Ectodermal cell (in vitro differentiated cells): ENCODE measurements at regions not wholly inside any gene's neighbourhood (a gene's known extent, or its start where the extent isn't known, plus 50 kb on each side); places are given as distances from the start of the nearest gene placed in this dataset.

Experiments
- H3K27ac ChIP-seq: 2 replicates; pipeline ENCODE4 v1.7.0; 2013; ENCODE audit warnings: mild to moderate bottlenecking, low read depth, low read length; ENCODE audit not compliant: insufficient read depth, poor library complexity, severe bottlenecking
- H3K27me3 ChIP-seq: 2 replicates; pipeline ENCODE4 v1.7.0; 2013; ENCODE audit warnings: mild to moderate bottlenecking, low read length; ENCODE audit not compliant: insufficient read depth, control insufficient read depth, poor library complexity, severe bottlenecking
- H3K36me3 ChIP-seq: one replicate; pipeline ENCODE4 v1.7.0; 2013; ENCODE audit warnings: low read length; ENCODE audit not compliant: control insufficient read depth, insufficient read depth
- H3K4me1 ChIP-seq: one replicate; pipeline ENCODE4 v1.7.0; 2013; ENCODE audit warnings: low read length; ENCODE audit not compliant: control insufficient read depth, insufficient read depth
- H3K4me3 ChIP-seq: 2 replicates; pipeline ENCODE4 v1.7.0; 2013; ENCODE audit warnings: low read depth, low read length, control low read depth; ENCODE audit not compliant: insufficient read depth
- H3K9me3 ChIP-seq: 2 replicates; pipeline ENCODE4 v1.7.0; 2013; ENCODE audit warnings: mild to moderate bottlenecking, low read length, moderate library complexity; ENCODE audit not compliant: control insufficient read depth
- WGBS, 2 experiments: methylation state at CpG; one replicate each; pipeline ENCODE4 v1.1.7; 2013; ENCODE audit warnings: missing lambda C conversion rate in 2 of 2; 5-methylcytosine and 5-hydroxymethylcytosine counted together

GRCh38 chr6:170066679-170067078, 224.2 kb downstream of the DLL1 start:
- Histone ChIP-seq H3K9me3 (peaks cover 2% of the 10 kb centered on the region), H3K4me3 (no peak overlapping the region), H3K27ac (no peak overlapping the region), H3K27me3 (no peaks in the 10 kb centered on the region), H3K36me3 (no peaks in the 10 kb centered on the region), H3K4me1 (peaks cover 17% of the 10 kb centered on the region)
- 78 to 81% methylated on average over 8 of the region's 8 CpGs for WGBS, 2 experiments

GRCh38 chr6:170063851-170064602, 226.9 kb downstream of the DLL1 start:
- H3K27me3 ChIP-seq, result no peaks in the 10 kb centered on the region
- no peak overlapping the region for H3K4me3 ChIP-seq
- H3K9me3 ChIP-seq, result no peaks in the 10 kb centered on the region
- H3K27ac ChIP-seq, result no peak overlapping the region
- H3K36me3 ChIP-seq, result no peaks in the 10 kb centered on the region
- peaks cover 17% of the 10 kb centered on the region for H3K4me1 ChIP-seq
- 68 to 69% methylated on average over 16 of the region's 16 CpGs for WGBS, 2 experiments

- Histone ChIP-seq H3K27me3 (no peaks in the 10 kb centered on the region), H3K36me3 (no peaks in the 10 kb centered on the region), H3K9me3 (no peaks in the 10 kb centered on the region), H3K27ac (no peak overlapping the region), H3K4me1 (peaks cover 17% of the 10 kb centered on the region), H3K4me3 (no peak overlapping the region)
- WGBS, 2 experiments, result 81 to 82% methylated on average over 16 of the region's 16 CpGs
These were observed 227.4 kb downstream of the DLL1 start for GRCh38 chr6:170063431-170063830.

GRCh38 chr6:170062915-170063241, 228.0 kb downstream of the DLL1 start:
- Histone ChIP-seq H3K4me1 (peaks cover 16% of the 10 kb centered on the region), H3K9me3 (no peaks in the 10 kb centered on the region), H3K27ac (no peak overlapping the region), H3K4me3 (no peak overlapping the region), H3K27me3 (no peaks in the 10 kb centered on the region), H3K36me3 (no peaks in the 10 kb centered on the region)
- WGBS, 2 experiments, result 91 to 92% methylated on average over 12 of the region's 12 CpGs

GRCh38 chr6:170062209-170062914, 228.5 kb downstream of the DLL1 start:
- no peaks in the 10 kb centered on the region for H3K36me3 ChIP-seq
- H3K9me3 ChIP-seq, result no peaks in the 10 kb centered on the region
- 88 to 91% methylated on average over 15 of the region's 15 CpGs for WGBS, 2 experiments
- no peak overlapping the region for H3K27ac ChIP-seq
- H3K27me3 ChIP-seq, result no peaks in the 10 kb centered on the region
- no peak overlapping the region for H3K4me3 ChIP-seq
- peaks cover 11% of the 10 kb centered on the region for H3K4me1 ChIP-seq

GRCh38 chr6:170058878-170059485, 231.9 kb downstream of the DLL1 start:
- Histone ChIP-seq H3K27me3 (no peaks in the 10 kb centered on the region), H3K4me1 (peaks cover 3% of the 10 kb centered on the region), H3K9me3 (no peaks in the 10 kb centered on the region), H3K4me3 (no peak overlapping the region), H3K36me3 (no peaks in the 10 kb centered on the region), H3K27ac (no peak overlapping the region)
- 94 to 95% methylated on average over 22 of the region's 22 CpGs for WGBS, 2 experiments

- H3K4me3 ChIP-seq, result no peak overlapping the region
- H3K4me1 ChIP-seq, result no peaks in the 10 kb centered on the region
- H3K27me3 ChIP-seq, result no peaks in the 10 kb centered on the region
- 92 to 93% methylated on average over 40 of the region's 40 CpGs for WGBS, 2 experiments
- H3K36me3 ChIP-seq, result no peaks in the 10 kb centered on the region
- H3K9me3 ChIP-seq, result no peaks in the 10 kb centered on the region
- no peak overlapping the region for H3K27ac ChIP-seq
These were observed 232.7 kb downstream of the DLL1 start for GRCh38 chr6:170057961-170058877.

- Histone ChIP-seq H3K4me1 (no peaks in the 10 kb centered on the region), H3K27ac (no peak overlapping the region), H3K27me3 (no peaks in the 10 kb centered on the region), H3K9me3 (no peaks in the 10 kb centered on the region), H3K36me3 (no peaks in the 10 kb centered on the region), H3K4me3 (no peak overlapping the region)
- 94% methylated on average over 14 to 16 of the region's 16 CpGs for WGBS, 2 experiments
These were observed 233.7 kb downstream of the DLL1 start for GRCh38 chr6:170057034-170057734.

GRCh38 chr6:170056278-170056711, 234.6 kb downstream of the DLL1 start:
- no peaks in the 10 kb centered on the region for H3K4me1 ChIP-seq
- no peaks in the 10 kb centered on the region for H3K9me3 ChIP-seq
- no peak overlapping the region for H3K4me3 ChIP-seq
- H3K27ac ChIP-seq, result no peak overlapping the region
- WGBS, 2 experiments, result 94 to 96% methylated on average over 11 of the region's 11 CpGs
- no peaks in the 10 kb centered on the region for H3K36me3 ChIP-seq
- H3K27me3 ChIP-seq, result no peaks in the 10 kb centered on the region
